Activated naive CD8-positive, alpha-beta T cell treated with anti-CD3 and anti-CD28 coated beads for 36 hours (primary cell): ENCODE measurements at regions not wholly inside any gene's neighbourhood (a gene's known extent, or its start where the extent isn't known, plus 50 kb on each side); places are given as distances from the start of the nearest gene placed in this dataset.

Experiments
- DNase-seq: peaks from one replicate; pipeline ENCODE4 v3.0.0; 2021
- H3K27ac Mint-ChIP-seq: one replicate; pipeline ENCODE4 v1.8.0; 2022; ENCODE audit warnings: mild to moderate bottlenecking, moderate library complexity, mixed read lengths
- H3K27me3 Mint-ChIP-seq: one replicate; pipeline ENCODE4 v1.8.0; 2022; ENCODE audit warnings: mild to moderate bottlenecking, mixed read lengths
- H3K36me3 Mint-ChIP-seq: one replicate; pipeline ENCODE4 v1.8.0; 2021; ENCODE audit warnings: mild to moderate bottlenecking, mixed read lengths
- H3K4me1 Mint-ChIP-seq: one replicate; pipeline ENCODE4 v1.8.0; 2021; ENCODE audit warnings: mixed read lengths
- H3K4me3 Mint-ChIP-seq: one replicate; pipeline ENCODE4 v1.8.0; 2022; ENCODE audit warnings: mild to moderate bottlenecking, moderate library complexity, mixed read lengths
- H3K9me3 Mint-ChIP-seq: one replicate; pipeline ENCODE4 v1.8.0; 2022; ENCODE audit warnings: mixed read lengths

GRCh38 chr10:131657318-131657984 is 243.4 kb upstream of the PPP2R2D start:
- Mint-ChIP-seq H3K27me3 (peaks cover 26% of the 10 kb centered on the region), H3K36me3 (no peaks in the 10 kb centered on the region), H3K4me3 (no peak overlapping the region), H3K9me3 (peaks cover 3% of the 10 kb centered on the region), H3K4me1 (peaks cover 2% of the 10 kb centered on the region), H3K27ac (no peak overlapping the region)
- DNase-seq: no peak

- H3K27ac Mint-ChIP-seq: no peak overlapping the region
- peaks cover 3% of the 10 kb centered on the region for H3K9me3 Mint-ChIP-seq
- no peaks in the 10 kb centered on the region for H3K36me3 Mint-ChIP-seq
- H3K27me3 Mint-ChIP-seq: peaks cover 23% of the 10 kb centered on the region
- no peaks in the 10 kb centered on the region for H3K4me1 Mint-ChIP-seq
- no peak for DNase-seq
- no peak overlapping the region for H3K4me3 Mint-ChIP-seq
Observed at GRCh38 chr10:131657985-131658330, 242.8 kb upstream of the PPP2R2D start.

GRCh38 chr10:131658476-131659110 is 242.2 kb upstream of the PPP2R2D start:
- Mint-ChIP-seq H3K27me3 (peaks cover 22% of the 10 kb centered on the region), H3K9me3 (peaks cover 3% of the 10 kb centered on the region), H3K4me1 (no peaks in the 10 kb centered on the region), H3K27ac (no peak overlapping the region), H3K36me3 (no peaks in the 10 kb centered on the region), H3K4me3 (no peak overlapping the region)
- no peak for DNase-seq

- Mint-ChIP-seq H3K27me3 (peaks cover 17% of the 10 kb centered on the region), H3K9me3 (peaks cover 3% of the 10 kb centered on the region), H3K4me3 (no peak overlapping the region), H3K4me1 (no peaks in the 10 kb centered on the region), H3K36me3 (no peaks in the 10 kb centered on the region), H3K27ac (no peak overlapping the region)
- no peak for DNase-seq
Observed at GRCh38 chr10:131660427-131660826, 240.4 kb upstream of the PPP2R2D start.

- DNase-seq: no peak
- no peak overlapping the region for H3K27ac Mint-ChIP-seq
Observed at GRCh38 chr10:131662851-131663250, 238.0 kb upstream of the PPP2R2D start.

GRCh38 chr10:131663351-131663750 is 237.5 kb upstream of the PPP2R2D start:
- DNase-seq: no peak
- Mint-ChIP-seq H3K36me3 (no peaks in the 10 kb centered on the region), H3K9me3 (peaks cover 3% of the 10 kb centered on the region), H3K4me1 (no peaks in the 10 kb centered on the region), H3K27me3 (peaks cover 17% of the 10 kb centered on the region), H3K27ac (no peak overlapping the region), H3K4me3 (no peak overlapping the region)

More at GRCh38 chr10:131662851-131663250, 238.0 kb upstream of the PPP2R2D start:
- Mint-ChIP-seq H3K36me3 (no peaks in the 10 kb centered on the region), H3K27me3 (peaks cover 17% of the 10 kb centered on the region), H3K4me1 (no peaks in the 10 kb centered on the region), H3K4me3 (no peak overlapping the region), H3K9me3 (peaks cover 3% of the 10 kb centered on the region)

GRCh38 chr10:131666091-131666490 is 234.7 kb upstream of the PPP2R2D start:
- Mint-ChIP-seq H3K4me3 (no peak overlapping the region), H3K27ac (no peak overlapping the region), H3K9me3 (no peaks in the 10 kb centered on the region), H3K4me1 (no peaks in the 10 kb centered on the region), H3K27me3 (peaks cover 6% of the 10 kb centered on the region), H3K36me3 (no peaks in the 10 kb centered on the region)
- DNase-seq: no peak

GRCh38 chr10:131667047-131667446 is 233.8 kb upstream of the PPP2R2D start:
- Mint-ChIP-seq H3K4me1 (no peaks in the 10 kb centered on the region), H3K27ac (no peak overlapping the region), H3K27me3 (peaks cover 6% of the 10 kb centered on the region), H3K9me3 (peaks cover 2% of the 10 kb centered on the region), H3K36me3 (no peaks in the 10 kb centered on the region), H3K4me3 (no peak overlapping the region)
- DNase-seq: no peak

GRCh38 chr10:131667561-131667960 is 233.2 kb upstream of the PPP2R2D start:
- Mint-ChIP-seq H3K9me3 (peaks cover 6% of the 10 kb centered on the region), H3K27ac (no peak overlapping the region), H3K4me3 (no peak overlapping the region), H3K27me3 (peaks cover 6% of the 10 kb centered on the region), H3K36me3 (no peaks in the 10 kb centered on the region), H3K4me1 (no peaks in the 10 kb centered on the region)
- no peak for DNase-seq

- H3K9me3 Mint-ChIP-seq: peaks cover 6% of the 10 kb centered on the region
- H3K4me3 Mint-ChIP-seq: no peak overlapping the region
- no peak overlapping the region for H3K27ac Mint-ChIP-seq
- no peaks in the 10 kb centered on the region for H3K27me3 Mint-ChIP-seq
- H3K36me3 Mint-ChIP-seq: no peaks in the 10 kb centered on the region
- no peak for DNase-seq
- no peaks in the 10 kb centered on the region for H3K4me1 Mint-ChIP-seq
Observed at GRCh38 chr10:131668903-131669302, 231.9 kb upstream of the PPP2R2D start.

- H3K4me1 Mint-ChIP-seq: no peaks in the 10 kb centered on the region
- no peak for DNase-seq
- no peaks in the 10 kb centered on the region for H3K36me3 Mint-ChIP-seq
- H3K9me3 Mint-ChIP-seq: peaks cover 6% of the 10 kb centered on the region
- H3K27me3 Mint-ChIP-seq: no peaks in the 10 kb centered on the region
- H3K27ac Mint-ChIP-seq: no peak overlapping the region
- no peak overlapping the region for H3K4me3 Mint-ChIP-seq
Observed at GRCh38 chr10:131669838-131670237, 231.0 kb upstream of the PPP2R2D start.

- Mint-ChIP-seq H3K4me3 (no peak overlapping the region), H3K27me3 (no peaks in the 10 kb centered on the region), H3K27ac (no peak overlapping the region), H3K4me1 (no peaks in the 10 kb centered on the region), H3K36me3 (no peaks in the 10 kb centered on the region), H3K9me3 (peaks cover 6% of the 10 kb centered on the region)
- DNase-seq: no peak
Observed at GRCh38 chr10:131670341-131670740, 230.5 kb upstream of the PPP2R2D start.

GRCh38 chr10:131673396-131673795 is 227.4 kb upstream of the PPP2R2D start:
- peaks cover 3% of the 10 kb centered on the region for H3K27me3 Mint-ChIP-seq
- H3K36me3 Mint-ChIP-seq: no peaks in the 10 kb centered on the region
- H3K27ac Mint-ChIP-seq: no peak overlapping the region
- DNase-seq: no peak
- peaks cover 6% of the 10 kb centered on the region for H3K9me3 Mint-ChIP-seq
- H3K4me3 Mint-ChIP-seq: no peak overlapping the region
- no peaks in the 10 kb centered on the region for H3K4me1 Mint-ChIP-seq

- no peak for DNase-seq
- H3K36me3 Mint-ChIP-seq: no peaks in the 10 kb centered on the region
- H3K27me3 Mint-ChIP-seq: peaks cover 6% of the 10 kb centered on the region
- no peak overlapping the region for H3K4me3 Mint-ChIP-seq
- H3K4me1 Mint-ChIP-seq: no peaks in the 10 kb centered on the region
- peaks cover 6% of the 10 kb centered on the region for H3K9me3 Mint-ChIP-seq
- no peak overlapping the region for H3K27ac Mint-ChIP-seq
Observed at GRCh38 chr10:131674130-131674529, 226.7 kb upstream of the PPP2R2D start.

GRCh38 chr10:131675104-131675503 is 225.7 kb upstream of the PPP2R2D start:
- H3K27me3 Mint-ChIP-seq: peaks cover 7% of the 10 kb centered on the region
- no peaks in the 10 kb centered on the region for H3K4me1 Mint-ChIP-seq
- peaks cover 6% of the 10 kb centered on the region for H3K9me3 Mint-ChIP-seq
- no peak overlapping the region for H3K4me3 Mint-ChIP-seq
- no peak overlapping the region for H3K27ac Mint-ChIP-seq
- no peaks in the 10 kb centered on the region for H3K36me3 Mint-ChIP-seq
- DNase-seq: no peak
